Epithelial cell of prostate (primary cell): ENCODE measurements at regions not wholly inside any gene's neighbourhood (a gene's known extent, or its start where the extent isn't known, plus 50 kb on each side); places are given as distances from the start of the nearest gene placed in this dataset.
"Not testable (repeated sequence)": the region's sequence is repeated elsewhere in the genome, so short reads cannot be mapped to it uniquely, and the experiment has no call there.

Source experiments
- DNase-seq: peaks from one replicate; pipeline ENCODE4 v3.0.0-alpha.2; 2011; ENCODE audit warnings: low read depth, low spot score
- H3K27ac ChIP-seq: fragments of 450-650 bp; 2 replicates; pipeline ENCODE4 v1.5.1; 2017; ENCODE audit warnings: mild to moderate bottlenecking

GRCh38 chr1:96865731-96866685 is 144.4 kb downstream of the PTBP2 start:
- DNase-seq, result peak; percentile 60
- H3K27ac ChIP-seq, result peak overlapping the region; percentile 30

GRCh38 chr1:96872757-96873156 is 151.2 kb downstream of the PTBP2 start:
- no peak overlapping the region for H3K27ac ChIP-seq
- no peak for DNase-seq

DNA sequence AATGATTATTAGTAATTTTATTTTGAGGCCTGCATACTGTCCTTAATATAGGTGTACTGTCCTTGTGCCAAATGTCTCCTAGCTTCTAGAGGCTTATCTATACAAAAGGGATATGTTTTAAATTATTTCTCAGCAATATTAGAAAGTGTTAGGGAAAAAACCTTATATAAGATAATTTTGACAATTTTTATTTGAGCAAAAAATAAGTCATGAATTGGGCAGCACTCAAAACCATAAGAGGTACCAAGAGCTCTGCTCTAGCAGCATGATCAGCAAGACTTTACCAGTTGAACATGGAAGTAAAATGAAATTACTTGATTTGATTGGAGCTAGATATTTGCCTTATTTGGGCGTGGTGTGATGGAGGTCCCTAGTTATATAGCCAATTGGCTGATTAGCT is 157.1 kb downstream of the PTBP2 start:
- DNase-seq, result no peak
- no peak overlapping the region for H3K27ac ChIP-seq

DNA sequence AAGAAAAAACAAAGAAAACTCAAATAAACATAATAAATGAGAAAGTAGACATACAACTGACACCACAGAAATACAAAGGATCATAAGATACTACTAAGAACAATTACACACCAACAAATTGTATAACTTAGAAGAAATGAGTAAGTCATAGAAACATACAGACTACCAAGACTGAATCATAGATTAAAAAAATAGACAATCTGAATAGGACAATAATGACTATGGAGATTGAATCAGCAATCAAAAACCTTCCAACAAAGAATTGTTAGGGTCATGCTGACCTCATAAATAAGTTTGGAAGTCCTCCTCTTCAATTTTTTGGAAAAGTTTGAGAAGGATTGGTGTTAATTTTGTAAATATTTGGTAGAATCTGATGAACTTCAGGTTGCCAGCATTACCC is 159.0 kb downstream of the PTBP2 start:
- no peak overlapping the region for H3K27ac ChIP-seq
- no peak for DNase-seq

DNA sequence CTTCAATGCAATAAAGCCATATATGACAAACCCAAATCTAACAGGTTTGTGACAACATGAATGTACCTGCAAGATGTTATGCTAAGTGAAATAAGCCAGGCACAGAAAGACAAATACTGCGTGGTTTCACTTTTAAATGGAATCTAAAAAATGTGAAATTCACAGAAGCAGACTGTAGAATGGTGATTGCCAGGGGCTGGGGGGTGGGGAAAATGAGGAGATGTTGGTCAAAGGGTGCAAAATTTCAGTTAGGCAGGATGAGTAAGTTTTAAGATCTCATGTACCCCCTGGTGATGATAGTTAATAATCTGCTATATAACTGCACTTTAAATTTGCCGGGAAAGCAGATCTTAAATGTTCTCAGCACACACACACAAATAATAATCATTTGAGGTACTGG is 160.5 kb downstream of the PTBP2 start:
- H3K27ac ChIP-seq, result no peak overlapping the region
- no peak for DNase-seq

DNA sequence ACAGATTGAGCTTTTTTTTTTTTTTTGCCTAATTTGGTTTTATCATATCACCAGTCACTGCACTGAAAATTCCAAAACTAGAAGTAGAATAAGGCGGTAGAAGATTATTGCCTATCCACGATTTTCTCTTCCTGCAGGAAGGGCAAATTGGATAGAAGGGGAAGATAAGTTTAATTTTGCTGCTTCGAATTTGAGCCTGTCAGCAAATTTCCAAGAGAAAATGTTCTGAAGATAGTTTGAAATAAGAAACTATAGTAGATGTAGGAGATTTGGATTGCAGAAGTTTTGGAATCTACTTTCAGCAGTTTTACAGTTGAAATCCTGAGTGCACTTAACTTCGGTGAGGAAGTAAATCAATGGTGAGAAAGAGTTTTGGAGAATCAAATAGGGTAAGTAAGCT is 164.9 kb downstream of the PTBP2 start:
- H3K27ac ChIP-seq, result no peak overlapping the region
- no peak for DNase-seq

- no peak for DNase-seq
These were observed 165.9 kb downstream of the PTBP2 start for GRCh38 chr1:96887501-96887900.

DNA sequence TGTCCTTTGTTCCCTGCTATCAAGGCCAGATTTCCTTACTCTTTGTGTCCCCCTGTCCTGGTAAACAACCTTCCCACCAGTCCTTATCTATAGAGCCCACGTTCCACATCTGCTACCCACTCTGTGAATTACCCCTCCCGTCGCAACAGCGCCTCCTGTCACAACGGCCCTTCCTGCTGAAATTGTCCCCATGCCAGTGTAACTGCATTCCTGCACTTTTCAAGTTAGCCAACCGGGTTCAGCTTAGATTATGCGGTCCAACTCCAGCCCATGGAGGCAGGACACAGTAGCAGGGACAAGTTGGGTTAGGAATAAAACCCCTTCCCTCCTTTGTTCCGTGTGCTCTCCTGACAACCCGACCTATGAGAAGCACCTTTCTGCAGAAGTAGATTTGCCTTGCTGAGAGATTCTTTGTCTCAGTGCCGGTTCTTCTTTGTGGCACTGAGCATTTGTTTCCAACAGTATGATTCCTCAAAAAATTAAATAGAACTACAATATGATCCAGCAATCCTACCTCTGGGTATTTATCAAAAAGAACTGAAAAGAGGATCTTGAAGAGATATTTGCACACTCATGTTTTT is 180.3 kb downstream of the PTBP2 start:
- H3K27ac ChIP-seq, result no peak overlapping the region
- DNase-seq, result no peak

More at GRCh38 chr1:96887501-96887900, 165.9 kb downstream of the PTBP2 start:
- no peak overlapping the region for H3K27ac ChIP-seq

- H3K27ac ChIP-seq, result no peak overlapping the region
- no peak for DNase-seq
These were observed 190.7 kb downstream of the PTBP2 start for GRCh38 chr1:96912248-96912647.

DNA sequence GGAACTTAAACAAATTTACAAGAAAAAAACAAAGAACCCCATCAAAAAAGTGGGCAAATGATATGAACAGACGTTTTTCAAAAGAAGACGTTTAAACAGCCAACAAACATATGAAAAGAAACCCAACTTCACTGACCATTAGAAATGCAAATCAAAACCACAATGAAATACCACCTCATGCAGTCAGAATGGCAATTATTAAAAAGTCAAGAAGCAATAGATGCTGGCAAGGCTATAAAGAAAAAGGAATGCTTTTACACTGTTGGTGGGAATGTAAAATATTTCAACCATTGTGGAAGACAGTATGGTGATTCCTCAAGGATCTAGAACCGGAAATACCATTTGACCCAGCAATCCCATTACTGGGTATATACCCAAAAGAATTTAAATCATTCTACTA is 194.1 kb downstream of the PTBP2 start:
- DNase-seq, result not testable (repeated sequence)

GRCh38 chr1:96918406-96918805 is 196.8 kb downstream of the PTBP2 start:
- no peak overlapping the region for H3K27ac ChIP-seq

More for the DNA sequence above, 194.1 kb downstream of the PTBP2 start:
- H3K27ac ChIP-seq, result not testable (repeated sequence)

DNA sequence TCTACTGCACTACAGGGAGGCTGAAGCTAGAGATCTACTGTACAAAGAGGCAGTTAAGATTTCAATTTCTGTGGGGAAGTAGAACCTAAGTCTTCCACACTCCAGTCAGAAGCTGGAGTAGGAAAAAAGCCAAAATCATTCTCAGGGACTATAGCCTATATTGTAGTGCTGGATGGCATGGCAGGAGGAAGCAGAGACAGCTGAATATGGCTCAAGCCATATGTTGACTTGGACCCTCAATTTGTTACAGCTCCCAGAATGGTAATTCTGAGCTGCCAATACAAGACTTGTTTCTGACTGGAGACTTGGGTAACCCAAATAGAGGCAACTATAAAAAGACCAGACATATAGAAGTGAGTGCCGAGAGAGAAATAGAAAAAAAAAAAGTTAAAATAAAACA is 200.6 kb downstream of the PTBP2 start:
- no peak for DNase-seq
- H3K27ac ChIP-seq, result no peak overlapping the region

More at GRCh38 chr1:96918406-96918805, 196.8 kb downstream of the PTBP2 start:
- DNase-seq, result no peak

DNA sequence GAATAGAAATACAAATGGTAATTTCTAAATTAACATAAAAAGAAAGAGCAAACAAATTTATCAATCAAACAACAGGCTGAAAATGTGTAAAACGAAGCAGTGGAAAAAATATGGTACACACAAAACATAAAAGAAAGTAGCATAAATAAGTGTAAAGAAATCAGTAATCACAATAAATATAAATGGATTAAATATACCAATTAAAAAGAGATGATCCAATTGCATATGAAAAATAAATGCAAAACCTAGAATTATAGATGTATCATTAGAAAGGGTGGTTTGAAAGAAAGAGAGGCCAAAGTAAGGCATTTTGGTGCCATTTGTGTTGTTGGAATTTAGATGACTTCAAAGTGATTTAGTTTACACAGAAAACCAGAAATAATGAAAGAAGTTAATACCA is 202.2 kb downstream of the PTBP2 start:
- H3K27ac ChIP-seq, result no peak overlapping the region
- no peak for DNase-seq

DNA sequence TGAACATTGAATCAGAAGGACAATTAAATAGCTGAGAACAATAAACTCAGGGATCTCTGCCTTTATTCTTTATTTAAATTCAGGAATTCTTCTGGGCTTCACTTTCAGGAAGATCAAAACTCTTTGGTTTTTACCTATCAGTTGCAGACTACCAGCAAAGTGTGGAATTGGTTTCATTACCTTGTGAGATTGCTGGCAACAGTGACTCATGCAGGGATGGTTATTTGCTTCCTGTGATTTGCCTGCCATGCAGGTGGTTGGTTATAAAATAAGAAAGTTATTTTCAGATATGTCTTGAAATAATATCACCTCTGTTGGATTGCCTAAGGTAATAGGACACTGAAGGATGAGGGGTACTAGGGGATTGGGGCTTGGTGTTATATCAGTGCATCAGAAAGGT is 204.6 kb downstream of the PTBP2 start:
- peak; percentile 2 for DNase-seq
- H3K27ac ChIP-seq, result no peak overlapping the region

- no peak for DNase-seq
- H3K27ac ChIP-seq, result no peak overlapping the region
These were observed 205.5 kb downstream of the PTBP2 start for GRCh38 chr1:96927125-96927524.

DNA sequence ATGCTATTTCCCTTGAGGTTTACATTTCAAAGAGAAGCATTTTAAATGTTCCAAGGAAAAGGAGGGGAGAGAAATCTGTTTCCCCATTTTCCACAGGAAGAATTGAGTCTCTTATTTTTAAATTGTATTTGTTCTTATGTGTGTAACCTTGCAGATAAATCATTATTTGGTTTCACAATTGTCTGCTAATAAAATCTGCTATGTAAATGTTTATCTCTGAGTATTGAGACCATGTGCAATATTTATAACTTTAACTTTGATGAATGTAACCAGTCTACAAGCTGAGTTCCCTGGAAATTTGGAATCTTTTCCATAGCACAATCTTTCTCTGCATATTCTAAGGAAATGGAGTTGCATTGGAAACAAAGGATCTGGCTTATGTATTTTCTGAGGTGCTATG is 209.6 kb downstream of the PTBP2 start:
- H3K27ac ChIP-seq, result no peak overlapping the region
- no peak for DNase-seq

DNA sequence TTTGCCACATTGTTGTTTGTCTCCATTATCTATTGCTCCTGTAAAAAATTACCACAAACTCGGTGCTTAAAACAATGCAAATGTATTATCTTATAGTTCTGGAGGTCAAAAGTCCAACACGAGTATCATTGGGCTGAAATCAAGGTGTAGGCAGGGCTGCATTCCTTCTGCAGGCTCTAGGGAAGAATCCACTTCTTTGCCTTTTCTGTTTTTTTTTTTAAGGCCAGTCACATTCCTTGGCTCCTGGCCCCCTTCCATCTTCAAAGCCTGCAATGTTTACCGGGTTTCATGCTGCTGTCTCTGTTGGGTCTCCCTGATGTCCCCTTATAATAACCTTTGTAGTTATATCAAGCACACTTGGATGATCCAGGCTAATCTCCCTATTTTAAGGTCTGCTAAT is 212.7 kb downstream of the PTBP2 start:
- DNase-seq, result no peak
- no peak overlapping the region for H3K27ac ChIP-seq

GRCh38 chr1:96944432-96945092 is 223.0 kb downstream of the PTBP2 start:
- no peak overlapping the region for H3K27ac ChIP-seq
- no peak for DNase-seq

DNA sequence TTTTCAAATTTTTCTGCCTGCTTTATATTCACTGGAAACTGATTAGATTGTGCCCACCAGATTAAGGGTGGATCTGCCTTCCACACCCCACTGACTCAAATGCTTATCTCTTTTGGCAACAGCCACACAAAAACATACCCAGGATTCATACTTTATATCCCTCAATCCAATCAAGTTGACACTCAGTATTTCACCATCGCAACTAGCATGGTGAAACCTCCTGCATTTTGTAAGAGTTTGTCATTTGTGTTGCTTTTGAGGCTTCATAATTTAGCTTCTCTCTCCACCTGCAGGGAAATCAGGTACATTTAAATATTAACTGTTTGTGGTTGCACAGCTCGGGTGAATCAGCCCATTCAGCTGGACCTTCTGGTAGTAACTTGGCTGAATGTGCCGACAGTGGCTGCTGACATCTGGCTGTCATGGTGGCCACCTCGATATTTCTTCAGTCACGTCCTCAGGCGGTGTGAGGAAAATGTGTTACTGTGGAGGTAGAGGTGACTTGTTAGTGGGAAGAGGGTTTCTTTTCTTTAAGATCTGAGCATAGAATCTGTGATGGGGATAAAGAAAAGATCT is 224.0 kb downstream of the PTBP2 start:
- no peak for DNase-seq
- no peak overlapping the region for H3K27ac ChIP-seq

- H3K27ac ChIP-seq, result no peak overlapping the region
- DNase-seq, result no peak
These were observed 233.9 kb downstream of the PTBP2 start for GRCh38 chr1:96955307-96956012.
